B cell (primary cell): ENCODE measurements at regions not wholly inside any gene's neighbourhood (a gene's known extent, or its start where the extent isn't known, plus 50 kb on each side); places are given as distances from the start of the nearest gene placed in this dataset.

Source experiments
- EZH2 ChIP-seq: IDR thresholded peaks from 2 replicates; pipeline ENCODE4 v1.6.1; 2012; ENCODE audit warnings: borderline replicate concordance, low read depth, mild to moderate bottlenecking, moderate library complexity, low read length; ENCODE audit not compliant: insufficient read depth, poor library complexity, severe bottlenecking
- TF ChIP-seq, protein P1 (sequence below): fragments of 200-600 bp; IDR thresholded peaks from one replicate; pipeline ENCODE4 v1.8.0; 2022; ENCODE audit warnings: antibody characterized with exemption, mild to moderate bottlenecking

DNA sequence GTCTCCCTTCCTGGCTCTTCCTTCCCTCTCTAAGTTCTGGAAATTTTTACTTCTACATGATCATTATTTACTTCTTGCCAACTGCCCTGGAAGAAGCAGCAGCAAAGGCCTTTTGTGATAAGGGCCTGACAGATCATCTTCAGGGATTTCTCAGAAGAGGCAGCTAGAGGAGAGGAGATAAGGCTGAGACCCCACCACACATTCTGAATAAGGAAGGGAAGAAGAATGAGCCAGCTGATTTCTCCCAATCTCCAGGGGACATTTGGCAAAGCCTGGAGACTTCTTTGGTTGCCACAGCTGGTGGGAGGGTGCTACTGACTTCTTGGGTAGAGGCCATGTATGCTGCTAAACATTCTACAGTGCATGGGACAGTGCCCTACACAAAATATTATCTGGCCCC is 122.4 kb upstream of the OR9Q1 start:
- TF ChIP-seq, protein P1, sequence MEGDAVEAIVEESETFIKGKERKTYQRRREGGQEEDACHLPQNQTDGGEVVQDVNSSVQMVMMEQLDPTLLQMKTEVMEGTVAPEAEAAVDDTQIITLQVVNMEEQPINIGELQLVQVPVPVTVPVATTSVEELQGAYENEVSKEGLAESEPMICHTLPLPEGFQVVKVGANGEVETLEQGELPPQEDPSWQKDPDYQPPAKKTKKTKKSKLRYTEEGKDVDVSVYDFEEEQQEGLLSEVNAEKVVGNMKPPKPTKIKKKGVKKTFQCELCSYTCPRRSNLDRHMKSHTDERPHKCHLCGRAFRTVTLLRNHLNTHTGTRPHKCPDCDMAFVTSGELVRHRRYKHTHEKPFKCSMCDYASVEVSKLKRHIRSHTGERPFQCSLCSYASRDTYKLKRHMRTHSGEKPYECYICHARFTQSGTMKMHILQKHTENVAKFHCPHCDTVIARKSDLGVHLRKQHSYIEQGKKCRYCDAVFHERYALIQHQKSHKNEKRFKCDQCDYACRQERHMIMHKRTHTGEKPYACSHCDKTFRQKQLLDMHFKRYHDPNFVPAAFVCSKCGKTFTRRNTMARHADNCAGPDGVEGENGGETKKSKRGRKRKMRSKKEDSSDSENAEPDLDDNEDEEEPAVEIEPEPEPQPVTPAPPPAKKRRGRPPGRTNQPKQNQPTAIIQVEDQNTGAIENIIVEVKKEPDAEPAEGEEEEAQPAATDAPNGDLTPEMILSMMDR: no peak
- TF ChIP-seq EZH2: no peak
